ENCODE measurements at regions not wholly inside any gene's neighbourhood (a gene's known extent, or its start where the extent isn't known, plus 50 kb on each side); places are given as distances from the start of the nearest gene placed in this dataset.

DNA sequence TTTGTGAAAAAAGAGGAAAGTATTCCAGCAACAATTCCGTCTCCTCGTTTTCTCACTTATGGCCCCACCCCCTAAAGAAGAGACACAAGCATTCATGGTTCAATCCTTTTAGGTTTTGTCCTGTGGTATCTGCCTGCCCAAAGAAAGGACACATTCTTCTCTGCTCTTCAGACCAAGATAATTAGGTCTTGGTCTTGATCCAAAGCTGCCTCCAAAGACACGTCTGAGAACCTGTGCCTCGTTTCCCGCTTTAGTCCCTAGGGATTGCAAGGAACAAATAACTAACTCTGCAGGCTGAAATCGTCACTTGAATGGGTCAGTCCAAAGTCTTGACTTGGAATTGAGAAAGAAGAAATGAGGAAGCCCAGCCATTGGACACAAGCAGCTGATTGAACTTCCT is 202.7 kb upstream of the FAR2 start:
- DNase-seq, result no peak
- Histone ChIP-seq H3K27me3 (no peaks in the 10 kb centered on the region), H3K4me3 (replicated peaks in 1 of 3) (no peak overlapping the region), H3K9me3 (no peaks in the 10 kb centered on the region), H3K4me1 (no peaks in the 10 kb centered on the region), H3K36me3 (no peaks in the 10 kb centered on the region), H3K27ac (no peak overlapping the region)
- intact Hi-C loops (cut with DNase I), result no loop called here
- 76 to 77% methylated on average over 6 of the region's 6 CpGs for WGBS, 2 donors
- TF ChIP-seq POLR2A (IDR thresholded peaks at IDR 0.05), result no peak
- TF ChIP-seq CTCF (IDR thresholded peaks at IDR 0.05), result no peak

GRCh38 chr12:28948685-28949084 is 200.4 kb upstream of the FAR2 start:
- H3K9me3 ChIP-seq, result no peaks in the 10 kb centered on the region
- 89 to 97% methylated on average over 1 of the region's 1 CpG for WGBS, 2 donors
- intact Hi-C loops (cut with DNase I), result no loop called here
- no peaks in the 10 kb centered on the region for H3K36me3 ChIP-seq
- H3K27ac ChIP-seq, result no peak overlapping the region
- no peak for TF ChIP-seq POLR2A (IDR thresholded peaks at IDR 0.05)
- TF ChIP-seq CTCF (IDR thresholded peaks at IDR 0.05), result no peak
- no peaks in the 10 kb centered on the region for H3K4me1 ChIP-seq
- no peaks in the 10 kb centered on the region for H3K27me3 ChIP-seq
- no peak for DNase-seq
- no peak overlapping the region for H3K4me3 ChIP-seq (replicated peaks in 1 of 3)

- intact Hi-C loops (cut with DNase I), result no loop called here
- TF ChIP-seq POLR2A (IDR thresholded peaks at IDR 0.05) (no peak), CTCF (IDR thresholded peaks at IDR 0.05) (no peak)
- no peak for DNase-seq
- H3K9me3 ChIP-seq, result no peaks in the 10 kb centered on the region
- H3K27ac ChIP-seq, result no peak overlapping the region
- no peaks in the 10 kb centered on the region for H3K36me3 ChIP-seq
- H3K27me3 ChIP-seq, result no peaks in the 10 kb centered on the region
- no peak overlapping the region for H3K4me3 ChIP-seq (replicated peaks in 1 of 3)
- 89 to 92% methylated on average over 1 of the region's 1 CpG for WGBS, 2 donors
- H3K4me1 ChIP-seq, result no peaks in the 10 kb centered on the region
Observed at GRCh38 chr12:28949184-28949583, 199.9 kb upstream of the FAR2 start.

- DNase-seq, result no peak
Observed at GRCh38 chr12:28950049-28950448, 199.0 kb upstream of the FAR2 start.

GRCh38 chr12:28951935-28952334 is 197.1 kb upstream of the FAR2 start:
- Histone ChIP-seq H3K27ac (no peak overlapping the region), H3K36me3 (no peaks in the 10 kb centered on the region), H3K4me1 (no peaks in the 10 kb centered on the region), H3K9me3 (no peaks in the 10 kb centered on the region), H3K27me3 (no peaks in the 10 kb centered on the region), H3K4me3 (replicated peaks in 1 of 3) (no peak overlapping the region)
- TF ChIP-seq CTCF (IDR thresholded peaks at IDR 0.05) (no peak), POLR2A (IDR thresholded peaks at IDR 0.05) (no peak)
- intact Hi-C loops (cut with DNase I), result no loop called here
- no peak for DNase-seq
- WGBS, 2 donors, result 80 to 89% methylated on average over 1 of the region's 1 CpG

More at GRCh38 chr12:28950049-28950448, 199.0 kb upstream of the FAR2 start:
- TF ChIP-seq POLR2A (IDR thresholded peaks at IDR 0.05) (no peak), CTCF (IDR thresholded peaks at IDR 0.05) (no peak)
- H3K4me3 ChIP-seq (replicated peaks in 1 of 3), result no peak overlapping the region
- intact Hi-C loops (cut with DNase I), result no loop called here
- H3K36me3 ChIP-seq, result no peaks in the 10 kb centered on the region
- H3K27ac ChIP-seq, result no peak overlapping the region
- H3K9me3 ChIP-seq, result no peaks in the 10 kb centered on the region
- no peaks in the 10 kb centered on the region for H3K27me3 ChIP-seq
- H3K4me1 ChIP-seq, result no peaks in the 10 kb centered on the region
